Dermis microvascular lymphatic vessel endothelial cell (primary cell): ENCODE measurements at regions not wholly inside any gene's neighbourhood (a gene's known extent, or its start where the extent isn't known, plus 50 kb on each side); places are given as distances from the start of the nearest gene placed in this dataset.
A peak's percentile ranks its signal among the peaks of the same experiment; 100 is the strongest.

ENCODE experiments used
- DNase-seq, 2 donors: peaks; one replicate each; pipeline versions ENCODE4 v3.0.0 to v3.0.0-alpha.2; 2010; ENCODE audit warnings: low read depth in 2 of 2

GRCh38 chr4:31054295-31054694, 334.1 kb downstream of the PCDH7 start:
- DNase-seq = no peak

DNA sequence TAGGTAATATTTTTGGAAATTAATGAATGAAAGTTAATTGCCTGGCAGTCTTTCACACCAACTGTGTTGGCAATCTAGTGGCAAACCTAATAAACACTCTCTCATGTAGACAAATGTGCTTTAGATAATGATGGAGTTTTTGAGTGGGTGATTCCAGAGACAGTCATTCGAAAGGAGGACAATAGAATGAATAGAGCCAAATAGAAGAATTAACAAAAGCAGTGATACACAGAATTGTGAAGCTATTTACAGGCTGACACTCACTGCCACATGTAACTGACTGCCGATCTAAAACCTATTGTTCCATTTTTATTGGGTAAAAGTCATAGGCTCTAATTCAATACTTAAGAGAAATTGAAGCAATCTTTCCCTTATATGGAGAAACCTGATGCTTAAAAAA, 338.5 kb downstream of the PCDH7 start:
- DNase-seq = no peak

DNA sequence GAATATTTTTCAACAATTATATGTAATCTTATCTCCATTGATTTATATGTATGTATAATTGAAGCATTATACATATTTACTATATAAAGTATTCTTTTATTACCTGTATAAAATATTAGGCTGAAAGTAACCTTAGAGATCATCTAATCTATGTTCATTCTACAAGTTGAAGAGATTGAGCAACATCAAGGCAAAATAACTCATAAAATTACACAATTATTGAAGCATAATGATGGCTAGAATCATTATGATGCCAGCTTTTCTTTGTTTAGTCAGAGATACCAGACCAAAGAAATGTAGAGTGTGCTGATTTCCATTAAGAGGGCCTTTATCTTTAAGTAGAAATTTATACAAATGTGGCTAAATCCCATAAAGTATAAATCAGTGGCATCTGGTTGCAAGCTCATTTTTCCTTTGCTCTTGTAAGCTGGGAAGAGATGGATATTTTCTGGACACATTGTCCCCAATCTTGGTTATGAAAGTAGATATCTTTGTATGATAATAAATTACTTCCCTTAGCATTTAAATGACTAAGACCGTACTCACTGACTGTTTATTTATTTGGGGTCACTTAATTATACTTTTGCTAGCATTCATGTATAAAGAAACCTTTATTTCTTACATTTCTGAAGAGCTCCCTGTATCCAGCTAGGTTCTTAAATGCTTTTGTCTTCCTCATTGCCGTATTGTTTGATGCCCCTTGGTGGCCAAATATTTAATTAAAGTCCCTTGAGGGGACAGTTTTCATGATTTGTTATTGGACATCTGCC, 339.8 kb downstream of the PCDH7 start:
- DNase-seq = no peak

DNA sequence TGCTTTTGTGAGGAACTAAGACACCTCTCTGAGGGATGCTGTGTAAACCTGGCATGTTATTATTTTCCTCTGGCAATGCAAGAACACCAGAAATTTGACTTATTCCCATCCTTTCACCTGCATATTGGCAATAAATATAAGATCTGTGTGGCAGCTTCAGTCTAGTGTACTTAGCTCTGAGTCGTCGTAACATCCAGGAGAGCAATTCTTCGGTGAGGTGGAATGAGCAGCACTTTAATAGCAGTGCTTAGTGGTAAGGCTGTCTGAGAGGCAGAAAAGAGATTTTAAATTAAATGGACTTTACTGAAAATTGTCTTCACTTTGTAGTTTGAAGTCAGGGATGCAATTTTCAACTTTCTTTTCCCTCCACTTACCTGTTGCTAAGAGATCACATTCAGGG, 344.9 kb downstream of the PCDH7 start:
- no peak for DNase-seq

DNA sequence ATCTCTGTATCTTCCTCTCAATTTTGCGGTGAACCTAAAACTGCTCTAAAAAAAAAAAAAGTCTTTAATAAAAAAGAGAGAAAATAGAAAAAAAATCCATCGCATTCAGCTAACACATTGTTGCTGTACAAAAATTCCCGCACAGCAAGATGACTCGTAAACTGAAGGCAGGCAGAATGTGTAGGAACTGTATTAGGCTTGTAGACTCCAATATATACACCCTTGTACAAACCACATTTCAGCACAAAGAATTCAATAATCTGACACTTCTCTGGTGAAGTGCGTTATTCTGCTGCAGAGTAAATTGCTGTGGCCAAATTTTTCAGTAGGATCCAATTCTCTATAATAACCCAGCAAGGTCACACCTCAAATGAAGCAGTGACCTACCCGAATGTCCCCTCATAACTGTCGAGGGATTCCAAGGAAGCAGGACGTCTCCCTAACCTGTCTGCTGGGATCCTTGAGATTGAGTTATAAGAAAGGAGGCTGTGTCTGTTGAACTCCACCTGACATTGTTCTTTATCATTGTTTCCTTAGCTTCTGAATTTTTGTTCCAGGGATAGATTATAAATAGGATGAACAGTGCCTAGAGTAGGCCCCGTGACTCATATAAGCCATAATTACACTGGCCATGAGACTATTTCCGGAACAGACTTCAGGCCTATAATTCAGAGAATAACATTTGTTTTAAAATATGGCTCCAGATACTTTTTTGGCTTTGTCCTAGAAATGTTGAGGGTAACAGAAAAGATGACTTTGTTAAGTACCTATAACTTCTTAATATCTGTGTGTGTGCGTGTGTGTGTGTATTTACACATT, 348.3 kb downstream of the PCDH7 start:
- peak in 1 of 2 donors; percentile 77 for DNase-seq

DNA sequence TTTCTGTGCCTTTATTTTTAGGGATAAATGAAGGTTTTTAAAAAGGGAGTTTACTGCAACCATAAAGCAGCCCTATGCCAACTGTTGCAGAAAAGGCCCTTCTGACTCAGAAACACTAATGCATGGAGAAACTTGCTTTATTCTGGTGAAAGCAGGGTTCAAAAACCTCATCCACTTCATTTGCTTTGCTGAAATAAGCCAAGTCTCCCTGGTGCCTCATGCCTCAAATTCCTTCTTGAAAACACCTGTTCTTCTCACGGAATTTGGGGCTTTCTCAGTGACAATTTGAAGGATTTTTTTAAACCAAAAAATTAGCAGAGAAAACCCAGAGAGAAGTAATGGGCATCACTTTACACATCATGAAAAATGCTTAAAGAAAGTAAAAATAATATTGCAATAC, 349.0 kb downstream of the PCDH7 start:
- DNase-seq = no peak

DNA sequence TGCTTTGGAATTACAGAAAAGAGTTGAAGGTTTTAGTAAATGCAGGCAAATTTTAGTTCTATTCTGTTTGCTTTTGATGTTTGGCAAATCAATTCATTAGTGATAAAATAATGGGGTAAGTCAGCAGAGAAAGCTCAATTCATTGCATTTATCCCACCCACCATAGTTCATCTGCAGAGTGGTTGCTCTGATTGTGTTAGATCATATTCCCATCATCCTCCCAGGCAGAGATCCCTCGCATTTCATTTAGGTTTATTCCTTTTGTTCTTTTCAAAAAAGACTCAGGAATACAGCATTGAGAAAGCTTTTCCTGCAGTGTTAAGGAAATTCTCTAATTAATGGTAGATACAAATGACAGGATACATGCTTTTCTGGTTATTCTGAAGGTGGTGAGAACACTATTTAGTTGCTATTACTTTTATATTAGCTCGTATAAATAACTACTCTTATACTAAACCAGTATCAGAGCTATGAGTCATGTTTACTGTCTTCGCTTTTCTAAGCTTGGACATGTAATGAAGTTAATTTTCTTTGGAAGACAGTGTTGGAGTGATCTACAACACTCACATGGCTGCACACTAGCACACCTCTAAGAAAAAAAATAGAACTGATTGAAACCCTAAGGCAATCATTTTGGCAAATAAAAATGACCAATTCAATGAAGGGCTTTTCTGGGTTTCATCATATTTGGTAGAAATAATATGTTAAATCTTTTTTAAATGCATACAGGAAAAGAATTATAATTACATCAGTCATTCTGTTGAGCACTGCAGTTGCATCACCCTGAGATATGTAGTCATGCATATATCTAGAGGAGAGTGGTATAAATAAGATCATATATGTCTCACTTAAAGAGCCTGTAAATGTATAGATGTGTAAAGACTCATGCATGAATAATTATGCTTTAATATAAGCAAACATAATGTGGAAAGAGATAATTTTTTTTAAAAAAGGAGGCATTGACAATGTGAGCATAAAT, 351.6 kb downstream of the PCDH7 start:
- no peak for DNase-seq

- DNase-seq = no peak
Observed at GRCh38 chr4:31075969-31076368, 355.8 kb downstream of the PCDH7 start.

DNA sequence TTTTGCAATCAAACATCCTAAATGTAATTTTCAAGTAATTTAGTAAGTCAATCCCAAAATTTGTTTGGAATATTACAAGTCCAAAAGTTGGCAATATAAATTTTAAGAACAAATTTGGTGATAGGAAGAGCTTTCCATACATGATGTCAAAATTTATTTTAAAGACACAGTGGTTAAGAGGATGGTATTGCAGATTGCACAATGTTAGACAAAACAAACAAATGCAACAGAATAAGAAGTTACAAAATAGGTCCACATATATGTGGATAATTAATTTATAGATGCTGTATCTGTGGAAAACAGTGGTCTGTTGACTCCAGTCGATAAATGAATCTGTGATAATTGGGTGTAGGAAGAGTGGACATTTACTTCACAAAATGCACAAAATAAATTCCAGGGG, 358.5 kb downstream of the PCDH7 start:
- DNase-seq = no peak

- no peak for DNase-seq
Observed at GRCh38 chr4:31080887-31081286, 360.7 kb downstream of the PCDH7 start.

GRCh38 chr4:31081366-31081765, 361.2 kb downstream of the PCDH7 start:
- DNase-seq = no peak

GRCh38 chr4:31083456-31083855, 363.3 kb downstream of the PCDH7 start:
- DNase-seq = no peak

- no peak for DNase-seq
Observed at GRCh38 chr4:31084806-31085416, 364.7 kb downstream of the PCDH7 start.

DNA sequence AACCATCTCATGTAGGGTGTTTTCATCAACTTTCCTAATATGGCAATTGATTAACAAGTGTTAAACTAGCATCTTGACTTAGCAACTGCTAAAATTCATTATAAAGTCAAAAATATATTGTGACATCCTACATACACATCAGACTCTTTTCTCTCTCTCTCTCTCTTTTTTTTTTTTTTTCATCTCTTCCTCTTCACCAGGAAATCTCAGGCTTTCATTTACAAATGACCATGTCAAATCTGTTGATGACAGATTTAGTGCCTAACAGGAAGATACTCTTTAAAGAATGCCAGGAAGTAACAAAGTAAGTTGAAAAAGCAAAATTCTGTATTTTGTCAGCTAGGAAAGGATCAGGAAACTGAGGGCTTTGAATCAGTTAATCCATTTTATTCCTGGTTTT, 365.5 kb downstream of the PCDH7 start:
- peak; percentile 78 to 89 for DNase-seq

DNA sequence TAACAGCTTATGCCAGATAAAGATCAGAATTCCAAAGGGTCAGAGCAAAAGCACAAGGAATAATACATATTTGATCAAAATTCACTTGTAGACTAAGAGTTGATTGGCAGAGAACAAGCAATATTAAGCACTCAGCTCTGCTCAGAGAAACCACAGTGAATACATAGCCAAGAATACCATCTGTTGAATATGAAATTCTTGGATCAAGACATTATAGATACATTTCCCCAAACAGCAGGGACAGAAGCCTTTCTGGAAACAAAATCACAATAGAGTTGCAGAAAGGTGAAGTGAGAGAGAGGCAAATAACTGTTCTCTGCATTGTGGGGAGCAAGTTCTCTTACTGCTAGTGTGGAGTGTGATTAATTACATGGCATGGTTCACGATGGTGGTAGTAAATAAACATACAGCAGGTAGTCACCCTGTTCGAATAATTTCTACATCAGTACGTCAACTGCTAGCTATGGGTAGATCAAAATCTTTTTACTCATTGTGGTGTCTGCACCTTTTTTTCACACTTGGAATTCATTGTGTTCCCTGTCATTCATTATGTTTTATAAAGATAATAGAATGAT, 366.7 kb downstream of the PCDH7 start:
- DNase-seq = peak in 1 of 2 donors; percentile 33

DNA sequence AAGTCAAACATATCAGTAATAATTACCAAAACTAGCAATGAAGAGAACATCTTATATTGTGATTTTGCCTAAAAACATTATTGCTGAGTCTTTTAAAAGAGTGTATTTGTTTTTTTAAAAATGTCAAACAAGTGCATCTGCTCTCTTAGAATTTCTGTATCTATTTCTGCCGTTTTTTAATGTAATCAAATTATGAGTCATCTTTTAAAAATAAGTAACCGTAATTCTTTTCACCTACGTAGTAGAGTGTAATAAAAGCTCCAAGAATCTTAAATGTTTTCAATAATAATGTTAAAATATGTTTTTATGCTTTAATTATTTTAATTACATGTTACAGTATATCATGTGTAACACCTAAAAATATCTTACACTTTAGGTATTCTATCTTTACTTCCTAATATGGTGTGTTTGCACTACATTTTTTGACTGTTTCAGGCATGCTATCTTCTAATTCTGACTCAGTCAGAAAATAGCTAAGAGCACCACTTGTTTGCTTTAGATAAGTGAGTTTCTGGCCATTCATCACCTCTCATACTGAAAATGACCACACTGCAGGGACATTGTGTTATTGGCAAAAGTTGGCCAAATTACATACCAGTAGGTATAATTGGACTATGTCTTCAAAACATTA, 368.5 kb downstream of the PCDH7 start:
- peak; percentile 28 to 75 for DNase-seq

GRCh38 chr4:31089815-31090214, 369.6 kb downstream of the PCDH7 start:
- peak in 1 of 2 donors; percentile 88 for DNase-seq

GRCh38 chr4:31094474-31094873, 374.3 kb downstream of the PCDH7 start:
- peak in 1 of 2 donors; percentile 67 for DNase-seq

GRCh38 chr4:31097999-31098398, 377.8 kb downstream of the PCDH7 start:
- no peak for DNase-seq

- no peak for DNase-seq
Observed at GRCh38 chr4:31100536-31100935, 380.4 kb downstream of the PCDH7 start.
